ENCODE measurements at regions not wholly inside any gene's neighbourhood (a gene's known extent, or its start where the extent isn't known, plus 50 kb on each side); places are given as distances from the start of the nearest gene placed in this dataset.

GRCh38 chr9:81532251-81532650 lies 157.1 kb downstream of the TLE1 start:
- DNase-seq = no peak

- no peak for DNase-seq
These were observed 157.8 kb downstream of the TLE1 start for GRCh38 chr9:81531511-81531910.

- no peak for DNase-seq
These were observed 158.5 kb downstream of the TLE1 start for GRCh38 chr9:81530846-81531245.

GRCh38 chr9:81530310-81530810 lies 159.0 kb downstream of the TLE1 start:
- no peak for DNase-seq

- DNase-seq = no peak
These were observed 159.7 kb downstream of the TLE1 start for GRCh38 chr9:81529556-81530193.

GRCh38 chr9:81526587-81526986 lies 162.8 kb downstream of the TLE1 start:
- no peak for DNase-seq

- DNase-seq = no peak
These were observed 166.4 kb downstream of the TLE1 start for GRCh38 chr9:81522716-81523551.

- no peak for DNase-seq
These were observed 167.5 kb downstream of the TLE1 start for GRCh38 chr9:81521892-81522291.

- no peak for DNase-seq
These were observed 169.4 kb downstream of the TLE1 start for GRCh38 chr9:81519816-81520495.

- no peak for DNase-seq
These were observed 171.4 kb downstream of the TLE1 start for GRCh38 chr9:81517954-81518353.

GRCh38 chr9:81513059-81513458 lies 176.3 kb downstream of the TLE1 start:
- no peak for DNase-seq

- no peak for DNase-seq
These were observed 176.7 kb downstream of the TLE1 start for GRCh38 chr9:81512641-81513040.

GRCh38 chr9:81508476-81508875 lies 180.9 kb downstream of the TLE1 start:
- no peak for DNase-seq

GRCh38 chr9:81506941-81507864 lies 182.1 kb downstream of the TLE1 start:
- DNase-seq = no peak

- DNase-seq = no peak
These were observed 189.8 kb downstream of the TLE1 start for GRCh38 chr9:81499594-81499993.

- DNase-seq = no peak
These were observed 190.3 kb downstream of the TLE1 start for GRCh38 chr9:81499021-81499454.

- DNase-seq = no peak
These were observed 190.8 kb downstream of the TLE1 start for GRCh38 chr9:81498576-81498975.

GRCh38 chr9:81497091-81497490 lies 192.3 kb downstream of the TLE1 start:
- DNase-seq = no peak

- DNase-seq = no peak
These were observed 196.5 kb downstream of the TLE1 start for GRCh38 chr9:81492710-81493447.

- no peak for DNase-seq
These were observed 198.6 kb downstream of the TLE1 start for GRCh38 chr9:81490605-81491331.

- no peak for DNase-seq
These were observed 200.3 kb downstream of the TLE1 start for GRCh38 chr9:81489046-81489445.
